GM19324 (cell line): ENCODE measurements at regions not wholly inside any gene's neighbourhood (a gene's known extent, or its start where the extent isn't known, plus 50 kb on each side); places are given as distances from the start of the nearest gene placed in this dataset.
"Not testable (repeated sequence)": the region's sequence is repeated elsewhere in the genome, so short reads cannot be mapped to it uniquely, and the experiment has no call there.

Experiments used
- ATAC-seq: cut with Tn5 transposase; IDR thresholded peaks from one replicate; pipeline ENCODE4 v1.9.1; 2021; ENCODE audit warnings: mild to moderate bottlenecking, moderate library complexity; ENCODE audit not compliant: unreplicated experiment, low FRiP score

GRCh38 chr1:222195857-222196256 is 352.0 kb downstream of the HHIPL2 start:
- ATAC-seq: no peak

- ATAC-seq: no peak
Measured at GRCh38 chr1:222189218-222189617, 358.7 kb downstream of the HHIPL2 start.

GRCh38 chr1:222187566-222188332 is 360.2 kb downstream of the HHIPL2 start:
- ATAC-seq: no peak

- no peak for ATAC-seq
Measured at GRCh38 chr1:222182641-222183040, 365.3 kb downstream of the HHIPL2 start.

GRCh38 chr1:222181191-222181590 is 366.7 kb downstream of the HHIPL2 start:
- ATAC-seq: no peak

- not testable (repeated sequence) for ATAC-seq
Measured at GRCh38 chr1:222177496-222177895, 370.4 kb downstream of the HHIPL2 start.

- ATAC-seq: peak; percentile 57
Measured at GRCh38 chr1:222171005-222171404, 376.9 kb downstream of the HHIPL2 start.

- ATAC-seq: no peak
Measured at GRCh38 chr1:222168621-222169020, 379.3 kb downstream of the HHIPL2 start.

- ATAC-seq: no peak
Measured at GRCh38 chr1:222167896-222168295, 380.0 kb downstream of the HHIPL2 start.

GRCh38 chr1:222167111-222167510 is 380.8 kb downstream of the HHIPL2 start:
- ATAC-seq: no peak

- ATAC-seq: no peak
Measured at GRCh38 chr1:222165629-222166028, 382.3 kb downstream of the HHIPL2 start.

- ATAC-seq: no peak
Measured at GRCh38 chr1:222163895-222164294, 384.0 kb downstream of the HHIPL2 start.

GRCh38 chr1:222161676-222162075 is 386.2 kb downstream of the HHIPL2 start:
- ATAC-seq: no peak

GRCh38 chr1:222157612-222158011 is 390.3 kb downstream of the HHIPL2 start:
- ATAC-seq: no peak

GRCh38 chr1:222140206-222140605 is 398.3 kb upstream of the DUSP10 start:
- no peak for ATAC-seq

- no peak for ATAC-seq
Measured at GRCh38 chr1:222138095-222138494, 396.2 kb upstream of the DUSP10 start.

- ATAC-seq: no peak
Measured at GRCh38 chr1:222136869-222137268, 395.0 kb upstream of the DUSP10 start.

GRCh38 chr1:222129041-222129440 is 387.2 kb upstream of the DUSP10 start:
- no peak for ATAC-seq

- no peak for ATAC-seq
Measured at GRCh38 chr1:222127526-222128152, 385.8 kb upstream of the DUSP10 start.

- ATAC-seq: no peak
Measured at GRCh38 chr1:222127096-222127495, 385.2 kb upstream of the DUSP10 start.

- no peak for ATAC-seq
Measured at GRCh38 chr1:222126052-222126451, 384.2 kb upstream of the DUSP10 start.

GRCh38 chr1:222124602-222125001 is 382.7 kb upstream of the DUSP10 start:
- no peak for ATAC-seq
